Panc1 (cell line): ENCODE measurements at regions not wholly inside any gene's neighbourhood (a gene's known extent, or its start where the extent isn't known, plus 50 kb on each side); places are given as distances from the start of the nearest gene placed in this dataset.

Experiments used
- ATAC-seq: fragments of 200-7000 bp; cut with Tn5 transposase; 2 replicates; pipeline ENCODE4 v1.9.1; 2020; ENCODE audit warnings: mild to moderate bottlenecking, moderate library complexity
- BruUV-seq: library from RNA; stranded (reverse); fragments of 400-500 nt; replicated peaks from 2 replicates; lab custom pipeline; 2021; lab: Mats Ljungman, UMichigan
- CTCF ChIA-PET: fragments of 300-600 bp; sonication (Branson Sonifier 250); formaldehyde crosslinking; loops from one replicate; lab custom pipeline; 2022; ENCODE audit warnings: antibody characterized with exemption; lab: Charles Lee
- POLR2A ChIA-PET: fragments of 300-600 bp; sonication (Branson Sonifier 250); formaldehyde crosslinking; loops from one replicate; lab custom pipeline; 2022; ENCODE audit warnings: antibody characterized with exemption; lab: Charles Lee
- DNase-seq: peaks from one replicate; pipeline ENCODE4 v3.0.0-alpha.2; 2010; ENCODE audit warnings: low read depth, low spot score
- H3K27ac ChIP-seq: 2 replicates; pipeline ENCODE4 v1.5.1; 2011; ENCODE audit warnings: mild to moderate bottlenecking, low read length, inconsistent platforms
- H3K27me3 ChIP-seq: fragments of 200-500 bp; sonication (Bioruptor generic); 2 replicates; pipeline ENCODE4 v1.6.0; 2014; ENCODE audit warnings: low read length, inconsistent platforms; ENCODE audit not compliant: control insufficient read depth, insufficient read depth
- H3K36me3 ChIP-seq: fragments of 200-500 bp; sonication (Bioruptor generic); 2 replicates; pipeline ENCODE4 v1.5.1; 2014; ENCODE audit warnings: inconsistent platforms, mild to moderate bottlenecking, low read length, moderate library complexity; ENCODE audit not compliant: control insufficient read depth, insufficient read depth
- H3K4me1 ChIP-seq: 2 replicates; pipeline ENCODE4 v1.5.1; 2011; ENCODE audit warnings: inconsistent platforms, mild to moderate bottlenecking, low read length, moderate library complexity; ENCODE audit not compliant: control insufficient read depth, insufficient read depth
- H3K4me3 ChIP-seq, 2 experiments: 2 replicates each; pipeline ENCODE4 v1.5.1; 2011 to 2012; ENCODE audit warnings: low read depth in 2 of 2, low read length in 2 of 2, mild to moderate bottlenecking in 2 of 2, inconsistent platforms in 1 of 2, moderate library complexity in 1 of 2
- H3K9me3 ChIP-seq: fragments of 200-500 bp; sonication (Bioruptor generic); 2 replicates; pipeline ENCODE4 v1.5.1; 2014; ENCODE audit warnings: low read depth, mild to moderate bottlenecking, inconsistent platforms, low read length, moderate library complexity; ENCODE audit not compliant: control insufficient read depth, insufficient read depth
- CTCF ChIP-seq: fragments of 450-650 bp; IDR thresholded peaks from 2 replicates; pipeline ENCODE4 v1.5.1; 2017; ENCODE audit warnings: mild to moderate bottlenecking
- POLR2AphosphoS5 ChIP-seq: IDR thresholded peaks from 2 replicates; pipeline ENCODE4 v1.6.1; 2012; ENCODE audit warnings: mild to moderate bottlenecking, low read depth, low read length, moderate library complexity
- REST ChIP-seq, 2 experiments: IDR thresholded peaks; 2 replicates each; pipeline ENCODE4 v1.6.1; 2011 to 2012; ENCODE audit warnings: low read depth in 2 of 2, control low read depth in 1 of 2, low read length in 1 of 2, mild to moderate bottlenecking in 1 of 2, moderate library complexity in 1 of 2; ENCODE audit not compliant: insufficient read depth in 1 of 2
- SIN3A ChIP-seq: IDR thresholded peaks from 2 replicates; pipeline ENCODE4 v1.6.1; 2012; ENCODE audit warnings: low read depth, mild to moderate bottlenecking, low read length, moderate library complexity, borderline replicate concordance; ENCODE audit not compliant: insufficient read depth
- TCF7L2 ChIP-seq: IDR thresholded peaks from 2 replicates; pipeline ENCODE4 v1.6.1; 2011; ENCODE audit warnings: mild to moderate bottlenecking, low read depth, low read length, inconsistent platforms
- in situ Hi-C: cut with HindIII; loops from 2 replicates; pipeline ENCODE4 v1.10.0; 2016; ENCODE audit warnings: low sequenced_read_pairs, low pct_unique_long_range_greater_than_20kb
- intact Hi-C: fragments of 100-400 bp; cut with micrococcal nuclease; formaldehyde crosslinking; loops from one replicate; pipeline ENCODE4 v1.10.0; 2022; ENCODE audit not compliant: unreplicated experiment

GRCh38 chr1:83769072-83769471 is 229.9 kb downstream of the TTLL7 start:
- in situ Hi-C loops = no loop called here
- H3K27me3 ChIP-seq = peaks cover 15% of the 10 kb centered on the region
- no peaks in the 10 kb centered on the region for H3K4me1 ChIP-seq
- H3K27ac ChIP-seq = no peak overlapping the region
- ATAC-seq (no peak), DNase-seq (no peak)
- no peak for TF ChIP-seq TCF7L2
- TF ChIP-seq POLR2AphosphoS5 = no peak
- no peak for TF ChIP-seq CTCF
- no peak for TF ChIP-seq SIN3A
- no peak for TF ChIP-seq REST (IDR thresholded peaks at IDR 0.05; ENCODE audit: insufficient read depth in 1 of 2, low read depth in 2 of 2, low read length in 1 of 2)
- POLR2A ChIA-PET = no interaction called here
- no peak overlapping the region for H3K4me3 ChIP-seq
- no TSS peak for BruUV-seq
- CTCF ChIA-PET = interaction anchor here (0.6 kb wide), 1 partner anchor 48 kb away, joined by 3 read pairs; no protein-coding TSS in a partner anchor
- no peaks in the 10 kb centered on the region for H3K36me3 ChIP-seq
- intact Hi-C loops = no loop called here
- H3K9me3 ChIP-seq = no peaks in the 10 kb centered on the region

DNA sequence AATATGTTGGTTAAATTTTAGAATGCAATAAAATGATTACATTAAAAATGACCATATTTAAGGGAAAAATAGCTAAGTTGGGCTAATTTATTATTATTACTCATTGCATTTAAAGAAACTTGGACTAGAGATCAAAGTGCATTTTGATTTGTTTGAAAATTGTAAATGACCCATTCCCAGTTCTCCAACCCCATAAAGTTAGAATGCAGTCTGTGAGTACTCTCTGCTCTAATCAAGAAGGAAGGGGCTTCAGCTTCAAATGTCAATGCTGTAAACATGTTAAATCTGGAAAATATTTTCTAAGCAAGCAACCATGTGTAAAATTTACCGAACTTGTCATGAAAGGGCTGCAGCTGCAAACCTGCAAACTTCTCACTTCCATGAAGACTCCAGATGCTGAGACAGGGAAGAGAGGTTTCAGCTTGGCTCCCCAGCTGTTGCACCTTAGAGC is 232.7 kb downstream of the TTLL7 start:
- no TSS peak for BruUV-seq
- H3K9me3 ChIP-seq = no peaks in the 10 kb centered on the region
- TF ChIP-seq REST (IDR thresholded peaks at IDR 0.05; ENCODE audit: insufficient read depth in 1 of 2, low read depth in 2 of 2, low read length in 1 of 2) = no peak
- TF ChIP-seq POLR2AphosphoS5 = no peak
- TF ChIP-seq TCF7L2 = no peak
- TF ChIP-seq CTCF = no peak
- TF ChIP-seq SIN3A = no peak
- ChIA-PET CTCF (no interaction called here), POLR2A (interaction anchor here (0.6 kb wide), 1 partner anchor 217 kb away, joined by 4 read pairs; no protein-coding TSS in a partner anchor)
- in situ Hi-C loops (no loop called here), intact Hi-C loops (no loop called here)
- DNase-seq (no peak), ATAC-seq (no peak)
- H3K36me3 ChIP-seq = no peaks in the 10 kb centered on the region
- H3K4me3 ChIP-seq = no peak overlapping the region
- H3K27ac ChIP-seq = no peak overlapping the region
- H3K4me1 ChIP-seq = no peaks in the 10 kb centered on the region
- H3K27me3 ChIP-seq = peaks cover 25% of the 10 kb centered on the region
